GM21576 (cell line): ENCODE measurements at regions not wholly inside any gene's neighbourhood (a gene's known extent, or its start where the extent isn't known, plus 50 kb on each side); places are given as distances from the start of the nearest gene placed in this dataset.
"Not testable (repeated sequence)": the region's sequence is repeated elsewhere in the genome, so short reads cannot be mapped to it uniquely, and the experiment has no call there.

Source experiments
- ATAC-seq: cut with Tn5 transposase; IDR thresholded peaks from one replicate; pipeline ENCODE4 v1.9.1; 2021; ENCODE audit warnings: mild to moderate bottlenecking, moderate library complexity; ENCODE audit not compliant: unreplicated experiment

DNA sequence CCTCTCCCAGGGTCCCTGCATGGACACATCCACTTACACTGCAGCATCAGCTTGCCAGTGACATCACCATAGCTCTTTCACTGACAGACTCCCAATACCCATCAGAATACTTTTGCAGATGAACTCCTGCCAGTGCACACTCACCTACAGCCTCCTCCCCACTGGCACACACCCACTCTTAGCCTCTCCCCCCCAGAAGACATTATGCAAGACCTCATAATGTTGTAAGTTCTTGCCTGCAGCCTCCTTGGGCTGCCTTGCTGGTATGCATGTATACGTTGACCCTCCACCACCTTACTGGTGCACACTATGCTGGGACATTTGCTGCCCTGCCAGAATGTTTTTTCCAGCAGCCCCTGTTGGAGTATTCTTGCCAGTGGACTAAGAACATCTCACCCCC is 324.2 kb downstream of the AEBP2 start:
- no peak for ATAC-seq

DNA sequence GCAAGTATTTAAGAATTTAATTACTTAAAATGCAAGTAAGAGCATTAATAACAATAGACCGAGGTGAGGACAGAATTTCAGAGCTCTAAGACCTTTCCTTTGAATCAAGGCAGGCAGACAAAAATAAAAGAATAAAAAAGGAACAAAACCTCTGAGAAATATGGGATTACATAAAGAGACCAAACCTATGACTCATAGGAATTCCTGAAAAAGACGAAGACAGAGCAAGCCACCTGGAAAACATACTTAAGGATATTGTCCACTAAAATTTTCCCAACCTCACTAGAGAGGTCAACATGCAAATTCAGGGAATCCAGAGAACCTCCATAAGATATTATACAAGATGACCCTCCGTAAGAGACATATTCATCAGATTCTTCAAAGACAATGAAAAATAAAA is 325.1 kb downstream of the AEBP2 start:
- ATAC-seq, result no peak

DNA sequence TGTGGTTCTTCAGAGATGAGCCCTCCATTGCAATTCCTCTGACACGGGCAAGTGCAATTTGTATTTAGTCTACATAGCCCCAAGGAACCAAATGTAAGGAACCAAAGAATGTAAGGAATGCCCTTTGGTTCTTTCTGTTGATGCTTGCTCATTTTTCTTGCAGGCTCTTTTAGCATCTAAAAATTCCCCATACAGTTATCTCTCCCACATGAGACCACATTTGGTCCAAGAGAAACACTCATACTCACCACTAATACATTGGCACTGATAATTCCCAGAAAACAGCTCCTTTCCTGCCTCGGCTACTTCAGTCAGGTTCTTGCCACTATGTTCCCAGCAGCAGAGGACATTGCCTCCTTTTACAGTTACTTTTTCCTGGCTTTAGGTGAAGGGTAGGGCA is 332.6 kb downstream of the AEBP2 start:
- no peak for ATAC-seq

DNA sequence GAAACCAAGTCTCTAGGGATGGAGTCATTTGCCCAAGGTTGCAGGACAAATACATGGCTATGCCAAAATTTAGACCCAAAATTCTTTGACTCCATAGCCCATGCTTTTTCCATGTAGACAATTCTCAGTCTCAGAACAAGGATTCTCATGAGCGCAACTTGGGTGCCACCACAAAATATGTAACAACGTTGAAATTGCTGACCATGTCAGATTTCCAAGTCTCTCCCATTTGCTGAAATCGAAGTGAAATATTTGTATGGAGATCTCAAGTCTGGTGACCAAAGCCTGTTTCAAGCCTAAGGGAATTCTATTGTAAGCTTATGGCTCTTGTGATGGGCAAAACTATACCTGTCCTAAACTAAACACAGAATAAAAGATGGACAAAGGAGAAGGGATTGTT is 333.5 kb downstream of the AEBP2 start:
- ATAC-seq, result no peak

DNA sequence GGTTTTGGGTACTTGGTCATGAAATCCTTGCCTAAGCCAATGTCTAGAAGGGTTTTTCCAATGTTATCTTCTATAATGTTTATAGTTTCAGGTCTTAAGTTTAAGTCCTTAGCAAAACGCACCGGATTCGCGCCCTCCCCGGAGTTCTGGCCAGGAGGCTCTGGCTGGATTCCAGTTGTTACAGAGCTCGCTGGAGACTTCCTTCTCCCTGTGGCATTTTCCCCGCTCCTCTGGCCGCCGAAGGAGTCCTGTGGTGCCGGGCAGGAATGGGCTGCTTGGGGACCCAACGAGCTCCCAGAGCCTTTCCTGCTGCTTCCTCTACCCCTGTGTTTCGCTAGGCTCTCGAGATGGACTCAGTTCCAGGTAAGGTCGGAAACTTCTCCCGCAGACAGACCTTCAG is 335.9 kb downstream of the AEBP2 start:
- no peak for ATAC-seq

DNA sequence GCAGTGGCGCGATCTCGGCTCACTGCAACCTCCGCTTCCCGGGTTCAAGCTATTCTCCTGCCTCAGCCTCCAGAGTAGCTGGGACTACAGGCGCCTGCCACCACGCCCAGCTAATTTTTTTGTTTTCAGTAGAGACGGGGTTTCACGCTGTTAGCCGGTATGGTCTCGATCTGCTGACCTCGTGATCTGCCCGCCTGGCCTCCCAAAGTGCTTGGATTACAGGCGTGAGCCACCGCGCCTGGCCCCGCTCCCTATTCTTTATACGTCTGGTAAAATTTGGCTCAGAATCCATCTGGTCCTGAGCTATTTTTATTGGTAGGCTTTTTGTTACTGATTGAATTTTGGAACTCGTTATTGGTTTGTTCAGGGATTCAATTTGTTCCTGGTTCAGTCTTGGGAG is 336.7 kb downstream of the AEBP2 start:
- not testable (repeated sequence) for ATAC-seq

DNA sequence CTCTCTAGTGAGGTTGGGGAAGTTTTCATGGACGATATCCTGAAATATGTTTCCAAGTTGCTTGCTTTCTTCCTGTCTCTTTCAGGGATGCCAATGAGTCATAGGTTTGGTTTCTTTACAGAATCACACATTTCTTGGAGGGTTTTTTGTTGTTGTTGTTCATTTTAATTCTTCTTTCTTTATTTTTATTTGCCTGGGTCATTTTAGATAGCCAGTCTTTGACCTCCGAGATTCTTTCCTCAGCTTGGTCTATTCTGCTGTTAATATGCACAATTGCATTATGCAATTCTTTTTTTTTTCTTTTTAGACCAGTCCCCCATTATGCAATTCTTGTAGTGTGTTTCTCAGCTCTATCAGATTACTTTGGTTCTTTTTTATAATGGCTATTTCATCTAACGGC is 338.9 kb downstream of the AEBP2 start:
- no peak for ATAC-seq

DNA sequence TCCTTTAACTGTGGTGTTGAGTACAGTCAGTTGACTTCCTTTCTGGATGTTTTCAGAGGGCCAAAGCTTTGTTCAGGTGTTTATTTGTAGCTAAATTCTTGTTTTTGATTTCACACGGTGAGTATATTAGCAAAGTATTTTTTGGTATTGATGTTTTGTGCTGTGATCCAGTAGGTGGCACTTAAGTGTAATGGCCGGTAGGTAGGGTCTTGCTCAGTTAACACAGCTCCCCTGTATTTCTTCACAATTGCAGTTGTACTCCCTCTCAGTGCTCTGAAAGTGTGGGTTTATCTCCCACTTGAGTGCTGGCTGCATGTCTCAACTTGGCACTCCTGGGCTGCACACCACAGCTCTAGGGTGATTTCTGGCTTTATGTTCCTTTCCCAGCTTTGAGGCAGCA is 339.5 kb downstream of the AEBP2 start:
- ATAC-seq, result no peak

DNA sequence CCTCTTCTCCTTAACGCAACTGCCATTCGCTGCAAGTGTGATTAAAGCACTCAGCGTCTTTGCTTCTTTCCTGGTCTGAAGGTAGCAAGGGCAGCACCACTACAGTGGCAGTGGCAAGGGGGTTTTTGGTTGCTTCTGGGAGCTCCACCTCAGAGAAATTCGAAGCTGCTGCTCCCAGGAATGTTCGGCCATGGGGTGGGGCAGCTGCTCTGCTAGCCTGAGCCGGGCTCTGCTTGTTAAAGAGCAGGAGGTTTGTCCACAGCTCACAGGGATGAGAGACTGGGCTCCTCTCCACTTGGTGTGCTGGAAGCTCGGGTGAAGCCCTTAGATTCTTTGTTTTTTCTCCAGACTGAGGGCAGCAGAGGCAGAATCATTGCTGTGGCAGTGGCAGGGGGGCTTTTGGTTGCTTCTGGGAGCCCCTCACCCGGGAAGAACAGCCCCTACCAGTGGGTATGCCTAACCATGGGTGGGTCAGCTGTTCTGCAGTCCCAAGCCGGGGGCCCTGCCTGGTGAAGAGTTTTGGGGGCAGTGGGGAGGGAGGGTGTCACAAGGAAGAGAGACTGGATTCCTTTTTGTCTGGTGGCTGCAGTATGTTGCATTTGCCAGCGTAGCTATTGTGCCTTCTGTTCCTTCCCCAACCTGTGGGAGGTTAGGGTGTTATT is 340.2 kb downstream of the AEBP2 start:
- no peak for ATAC-seq

DNA sequence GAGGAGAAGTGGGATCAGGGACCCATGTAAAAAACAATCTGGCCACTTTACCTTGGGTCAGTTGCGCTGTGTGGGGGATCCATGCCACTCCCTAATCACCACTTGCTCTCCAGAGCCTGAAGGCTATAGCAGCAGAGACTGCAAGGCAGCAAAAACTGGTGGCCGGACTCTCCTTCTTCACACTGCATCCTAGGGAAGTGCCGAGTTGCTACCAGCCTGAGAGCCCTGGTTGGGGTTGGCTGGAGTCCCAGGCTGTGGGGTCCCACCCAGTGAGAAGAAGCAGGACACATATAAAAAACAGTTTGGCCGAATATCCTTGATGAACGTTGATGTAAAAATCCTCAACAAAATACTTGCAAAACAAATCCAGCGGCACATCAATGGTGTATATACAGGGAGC is 341.2 kb downstream of the AEBP2 start:
- ATAC-seq, result no peak

DNA sequence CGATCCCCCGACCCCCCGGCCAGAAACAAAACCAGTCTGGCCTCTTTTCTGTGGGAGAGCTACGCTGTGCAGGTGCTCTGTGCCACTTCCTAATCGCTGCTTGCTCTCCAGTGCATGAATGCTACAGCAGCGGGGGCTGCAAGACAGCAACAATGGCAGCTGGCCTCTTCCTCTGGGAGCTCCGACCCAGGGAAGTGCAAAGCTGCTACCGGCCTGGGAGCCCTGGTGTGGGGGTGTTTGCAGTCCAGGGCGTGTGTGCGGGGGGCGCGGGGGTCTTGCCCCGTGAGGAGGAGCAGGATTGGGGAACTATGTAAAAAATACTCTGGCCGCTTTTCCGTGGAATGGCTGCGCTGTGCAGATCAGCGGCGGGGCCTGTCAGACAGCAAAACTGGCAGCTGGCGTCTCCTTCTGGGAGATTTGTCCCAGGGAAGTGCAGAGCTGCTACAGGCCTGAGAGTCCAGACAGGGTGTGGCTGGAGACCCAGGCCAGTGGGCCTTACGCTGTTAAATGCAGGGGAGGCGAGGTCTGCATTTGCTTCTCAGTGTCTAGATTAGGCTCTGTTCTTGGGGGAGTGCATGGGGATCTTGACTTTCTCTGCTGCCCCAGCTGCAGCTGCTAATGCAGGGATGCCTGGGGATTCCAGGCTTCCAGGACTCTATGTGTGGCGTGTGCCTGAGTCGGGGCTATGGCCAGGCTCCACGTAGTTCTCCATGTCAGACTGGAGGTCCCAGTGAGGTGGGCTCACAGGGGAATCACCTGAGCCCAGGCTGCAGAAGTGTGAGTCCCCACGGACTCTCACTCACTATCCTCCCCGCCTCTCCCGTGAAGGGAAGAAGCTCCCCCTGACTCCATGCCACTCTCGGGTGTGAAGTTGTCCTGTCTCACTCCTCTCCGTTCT is 344.5 kb downstream of the AEBP2 start:
- no peak for ATAC-seq

DNA sequence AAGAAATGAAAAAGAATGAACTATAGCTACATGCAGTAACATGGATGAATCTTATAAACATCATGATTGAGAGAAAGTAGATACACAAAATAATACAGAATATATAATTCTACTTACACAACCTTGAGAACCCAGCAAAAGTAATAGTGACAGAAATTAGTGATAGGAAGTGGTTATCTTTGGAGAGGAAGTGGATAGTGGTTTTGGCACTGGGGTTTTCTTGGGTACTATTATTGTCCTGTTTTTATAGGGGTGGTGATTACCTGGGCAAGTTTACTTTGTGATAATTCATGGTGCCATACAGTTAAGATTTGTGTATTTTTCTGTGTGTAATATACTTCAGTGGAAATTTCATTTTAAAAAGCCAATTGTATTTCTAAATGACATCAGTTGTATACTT is 352.7 kb downstream of the AEBP2 start:
- no peak for ATAC-seq

DNA sequence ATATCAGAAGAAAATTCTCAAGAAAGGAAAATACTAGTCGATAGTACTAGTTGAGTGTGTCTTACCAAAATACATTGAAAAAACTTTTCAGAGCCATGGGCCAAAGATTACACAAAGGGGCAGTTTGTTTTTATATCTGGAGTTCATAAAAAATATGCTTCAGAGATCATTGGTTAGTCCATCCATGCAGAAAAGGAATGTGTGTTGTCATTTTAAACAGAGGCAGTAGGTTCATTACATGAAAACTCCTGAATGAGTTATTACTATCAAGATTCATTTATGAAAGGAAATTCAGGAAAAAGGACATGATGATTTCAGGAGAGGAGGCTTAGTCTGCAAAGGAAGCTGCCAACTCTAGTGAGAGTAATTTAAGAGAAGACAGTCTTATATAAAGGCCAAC is 354.8 kb downstream of the AEBP2 start:
- no peak for ATAC-seq

DNA sequence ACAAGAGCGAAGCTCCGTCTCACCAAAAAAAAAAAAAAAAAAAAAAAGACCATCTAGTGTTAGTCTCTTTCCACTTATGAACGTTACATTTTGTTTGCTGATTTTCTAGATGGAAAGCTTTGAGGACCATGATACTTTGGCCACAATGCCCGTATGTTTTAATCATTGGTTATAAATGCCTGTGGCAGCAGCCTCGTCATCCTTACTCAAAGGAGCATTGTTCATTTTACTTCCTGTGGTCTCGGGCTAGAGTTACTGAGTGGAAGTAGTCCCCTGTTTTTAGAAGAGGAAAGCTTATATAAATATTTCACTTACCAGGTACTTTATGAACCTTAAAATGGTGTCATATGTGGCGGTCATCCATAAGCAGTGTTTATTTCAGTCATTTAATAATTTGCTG is 359.9 kb downstream of the AEBP2 start:
- ATAC-seq, result no peak

DNA sequence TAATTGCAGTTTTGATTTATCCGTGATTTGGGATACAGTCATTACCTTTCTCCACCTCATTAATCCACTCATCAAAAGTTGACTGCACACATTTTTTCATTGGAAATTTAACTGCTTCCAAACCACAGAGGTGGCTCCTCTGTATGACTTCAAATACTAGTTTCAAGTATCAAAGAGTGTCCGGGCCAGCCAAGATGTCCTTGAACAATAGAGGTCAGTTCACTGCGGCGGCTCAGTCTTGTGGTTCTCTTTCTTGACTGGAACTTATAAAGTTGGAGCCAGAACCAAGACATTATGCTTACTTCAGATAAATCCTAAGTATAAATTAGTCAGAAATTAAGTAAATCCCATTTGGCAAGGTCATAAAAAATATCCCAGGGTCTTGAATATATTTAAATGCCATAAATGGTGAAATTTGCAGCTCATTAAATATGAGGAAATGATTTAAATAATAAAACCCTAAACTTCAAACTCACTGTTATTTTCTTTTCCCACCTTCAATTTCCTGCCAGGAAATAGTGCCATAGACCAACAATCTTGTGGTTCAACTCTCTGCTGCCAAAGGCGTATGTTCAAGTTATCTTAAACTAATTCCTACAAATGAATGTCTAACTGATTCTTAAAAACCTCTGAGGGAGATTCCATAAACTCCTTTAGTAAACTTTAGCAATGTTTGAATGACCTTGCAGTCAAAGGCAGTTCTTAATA is 360.8 kb downstream of the AEBP2 start:
- no peak for ATAC-seq

DNA sequence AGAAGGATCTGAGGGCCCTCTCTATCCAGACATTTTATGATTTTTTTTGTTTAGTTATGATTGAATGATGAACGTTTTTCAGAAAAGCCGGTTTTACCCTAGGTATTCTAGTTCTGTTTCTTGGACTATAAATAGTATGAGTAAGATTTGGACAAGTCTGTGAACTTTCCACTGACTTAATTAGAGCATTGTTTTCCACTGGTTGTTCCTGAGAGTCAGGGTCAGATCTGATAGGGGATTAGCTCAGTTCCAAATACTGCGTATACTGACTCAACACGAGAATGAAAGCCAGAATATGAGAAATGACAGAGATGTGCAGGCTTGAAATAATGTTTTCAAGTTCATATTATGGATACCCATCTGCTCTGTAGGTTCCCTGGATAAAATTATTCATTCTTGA is 361.6 kb downstream of the AEBP2 start:
- ATAC-seq, result no peak

DNA sequence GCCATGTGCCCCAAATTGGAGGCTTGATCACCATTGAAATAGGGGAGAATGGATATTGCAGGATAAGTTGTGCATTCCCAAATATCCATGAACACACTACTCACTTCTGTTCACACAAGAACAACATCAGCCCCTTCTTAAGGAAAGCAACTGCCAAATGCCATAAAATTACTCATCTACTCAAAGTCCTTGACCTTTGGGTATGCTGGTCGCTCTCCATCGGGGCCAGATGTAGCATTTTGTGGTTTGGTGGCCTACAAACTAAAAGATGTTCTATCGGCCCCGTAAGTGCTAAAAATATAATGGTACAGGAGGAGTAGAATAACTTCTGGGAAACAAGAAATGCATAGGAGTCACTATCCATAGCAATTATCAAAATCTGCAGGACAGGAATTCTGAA is 362.6 kb downstream of the AEBP2 start:
- no peak for ATAC-seq

DNA sequence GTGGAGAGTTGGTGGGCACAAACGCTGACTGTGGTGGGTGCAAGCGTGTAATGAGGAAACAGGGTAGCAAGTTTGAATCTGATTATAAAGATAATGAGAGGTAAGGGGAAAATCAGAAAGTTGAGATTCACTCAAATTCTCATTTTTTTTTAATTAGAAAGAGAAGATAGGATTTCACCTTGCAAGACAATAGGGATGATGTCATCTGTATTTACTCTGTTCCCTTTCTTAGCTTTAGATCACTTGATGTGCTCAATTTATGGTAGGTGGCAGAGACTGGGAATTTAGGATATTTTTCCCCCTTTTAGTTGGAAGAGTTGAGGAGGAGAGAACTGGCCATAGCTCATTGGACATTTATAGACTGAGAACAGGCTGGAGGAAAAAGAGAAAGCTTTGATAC is 363.6 kb downstream of the AEBP2 start:
- ATAC-seq, result no peak

DNA sequence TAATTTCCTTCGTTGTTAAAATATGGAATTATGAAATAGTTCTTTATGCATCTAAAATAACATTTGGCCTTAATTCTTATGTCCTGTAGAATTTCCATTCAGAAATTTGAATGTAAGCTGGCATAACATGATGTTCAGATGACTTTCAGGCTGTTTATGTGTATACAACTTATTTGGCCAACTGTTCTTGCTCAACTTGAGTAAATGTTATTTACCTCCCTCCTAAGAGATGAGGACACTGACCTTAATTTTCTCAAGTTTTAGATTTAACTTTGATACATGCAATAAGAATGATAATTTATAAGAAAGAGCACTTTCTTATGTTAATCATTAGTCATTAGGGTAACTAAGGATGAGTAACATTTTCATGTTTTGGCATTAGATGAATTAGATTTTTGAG is 365.4 kb downstream of the AEBP2 start:
- ATAC-seq, result no peak

DNA sequence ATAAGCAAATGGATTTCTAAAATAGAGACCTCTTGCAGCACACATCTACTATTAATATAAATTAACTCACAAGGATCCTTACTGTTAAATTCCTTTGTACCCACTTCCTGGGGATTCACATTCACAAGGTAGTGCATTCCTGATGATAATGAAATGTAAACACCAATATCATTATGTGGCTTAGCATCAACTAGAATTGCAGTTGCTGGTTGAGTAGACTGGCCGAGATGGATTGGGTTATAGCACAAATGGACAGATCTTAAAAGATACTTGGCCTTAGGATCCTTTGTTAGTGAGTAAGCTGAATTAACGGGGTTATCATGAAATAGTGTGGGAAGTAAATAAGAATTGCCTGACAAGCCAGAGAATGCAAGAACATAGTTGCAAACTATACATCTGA is 369.1 kb downstream of the AEBP2 start:
- no peak for ATAC-seq

DNA sequence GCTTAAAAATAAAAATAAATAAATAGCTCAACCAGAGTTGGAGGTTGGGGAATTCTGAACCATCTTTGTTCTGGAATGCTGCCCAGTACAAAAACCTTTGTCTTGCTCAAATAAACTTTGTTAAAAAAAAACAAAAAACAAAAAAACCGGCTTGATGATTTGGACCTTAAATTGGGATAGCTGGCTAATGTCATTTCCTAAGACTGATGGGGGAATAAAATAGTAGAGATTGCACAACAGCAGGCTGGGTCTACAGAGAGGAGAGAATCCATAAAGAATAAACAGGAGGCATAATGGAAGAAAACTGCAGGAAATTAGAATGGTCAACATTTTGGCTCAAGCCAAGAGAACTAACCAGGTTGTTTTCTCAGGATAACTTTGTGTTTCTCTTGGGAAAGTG is 370.9 kb downstream of the AEBP2 start:
- ATAC-seq, result no peak

DNA sequence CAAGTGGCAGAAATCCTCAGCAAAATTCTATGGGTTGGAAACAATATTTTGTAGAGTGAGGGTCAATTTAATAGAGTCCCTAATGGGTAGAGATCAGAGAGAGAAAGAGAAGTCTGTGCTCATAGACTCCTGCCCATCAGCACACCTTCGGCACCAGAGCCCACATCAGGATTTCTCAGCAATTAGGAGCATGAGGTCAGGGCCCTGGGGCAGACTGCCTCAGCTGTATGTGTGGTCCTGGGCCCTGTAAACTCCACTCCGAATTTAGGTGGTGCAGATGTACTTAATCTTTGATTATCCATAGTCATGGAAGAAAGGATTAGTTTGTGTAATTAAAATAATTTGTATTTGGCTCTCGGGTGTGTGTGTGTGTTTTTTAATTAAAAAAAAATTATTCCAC is 372.6 kb downstream of the AEBP2 start:
- no peak for ATAC-seq
